ENCODE measurements at regions not wholly inside any gene's neighbourhood (a gene's known extent, or its start where the extent isn't known, plus 50 kb on each side); places are given as distances from the start of the nearest gene placed in this dataset.
"Not testable (repeated sequence)": the region's sequence is repeated elsewhere in the genome, so short reads cannot be mapped to it uniquely, and the experiment has no call there.

- DNase-seq: no peak
Measured at GRCh38 chr4:130896920-130897319, 1801.0 kb downstream of the C4orf33 start.

- DNase-seq: no peak
Measured at GRCh38 chr4:130901321-130901720, 1805.4 kb downstream of the C4orf33 start.

- DNase-seq: no peak
Measured at GRCh38 chr4:130922955-130923354, 1827.0 kb downstream of the C4orf33 start.

GRCh38 chr4:130955520-130955919 lies 1859.6 kb downstream of the C4orf33 start:
- DNase-seq: no peak

GRCh38 chr4:130985371-130985770 lies 1889.4 kb downstream of the C4orf33 start:
- DNase-seq: no peak

GRCh38 chr4:130995988-130996387 lies 1900.0 kb downstream of the C4orf33 start:
- no peak for DNase-seq

- no peak for DNase-seq
Measured at GRCh38 chr4:131001371-131001770, 1905.4 kb downstream of the C4orf33 start.

- no peak for DNase-seq
Measured at GRCh38 chr4:131002132-131002531, 1906.2 kb downstream of the C4orf33 start.

GRCh38 chr4:131006388-131006787 lies 1910.4 kb downstream of the C4orf33 start:
- no peak for DNase-seq

GRCh38 chr4:131011961-131012360 lies 1916.0 kb downstream of the C4orf33 start:
- not testable (repeated sequence) for DNase-seq

GRCh38 chr4:131013226-131013625 lies 1917.3 kb downstream of the C4orf33 start:
- no peak for DNase-seq

GRCh38 chr4:131026771-131027170 lies 1930.8 kb downstream of the C4orf33 start:
- no peak for DNase-seq

GRCh38 chr4:131044368-131044767 lies 1948.4 kb downstream of the C4orf33 start:
- DNase-seq: no peak

GRCh38 chr4:131046821-131047220 lies 1950.9 kb downstream of the C4orf33 start:
- no peak for DNase-seq

- no peak for DNase-seq
Measured at GRCh38 chr4:131052646-131053045, 1956.7 kb downstream of the C4orf33 start.

- DNase-seq: no peak
Measured at GRCh38 chr4:131054489-131055019, 1958.6 kb downstream of the C4orf33 start.

- DNase-seq: no peak
Measured at GRCh38 chr4:131061734-131062133, 1965.8 kb downstream of the C4orf33 start.

- no peak for DNase-seq
Measured at GRCh38 chr4:131063878-131064277, 1967.9 kb downstream of the C4orf33 start.

- no peak for DNase-seq
Measured at GRCh38 chr4:131081069-131081468, 1985.1 kb downstream of the C4orf33 start.

- DNase-seq: no peak
Measured at GRCh38 chr4:131084997-131085396, 1989.0 kb downstream of the C4orf33 start.

- no peak for DNase-seq
Measured at GRCh38 chr4:131091896-131092295, 1995.9 kb downstream of the C4orf33 start.

GRCh38 chr4:131093303-131093702 lies 1997.4 kb downstream of the C4orf33 start:
- no peak for DNase-seq

GRCh38 chr4:131098976-131099375 lies 2003.0 kb downstream of the C4orf33 start:
- DNase-seq: no peak

- DNase-seq: no peak
Measured at GRCh38 chr4:131113273-131113672, 2017.3 kb downstream of the C4orf33 start.

GRCh38 chr4:131113704-131114103 lies 2017.8 kb downstream of the C4orf33 start:
- DNase-seq: no peak

- DNase-seq: no peak
Measured at GRCh38 chr4:131119661-131120060, 2023.7 kb downstream of the C4orf33 start.
